Stimulated activated CD8-positive, alpha-beta memory T cell treated with anti-CD3 and anti-CD28 coated beads, Interleukin-15, amount 100 ng/mL, for 48 hours (primary cell): ENCODE measurements at regions not wholly inside any gene's neighbourhood (a gene's known extent, or its start where the extent isn't known, plus 50 kb on each side); places are given as distances from the start of the nearest gene placed in this dataset.
"Not testable (repeated sequence)": the region's sequence is repeated elsewhere in the genome, so short reads cannot be mapped to it uniquely, and the experiment has no call there.

Experiments
- DNase-seq, 2 donors: peaks; one replicate each; pipeline ENCODE4 v3.0.0-alpha.2; 2020; ENCODE audit warnings: low read depth in 2 of 2

DNA sequence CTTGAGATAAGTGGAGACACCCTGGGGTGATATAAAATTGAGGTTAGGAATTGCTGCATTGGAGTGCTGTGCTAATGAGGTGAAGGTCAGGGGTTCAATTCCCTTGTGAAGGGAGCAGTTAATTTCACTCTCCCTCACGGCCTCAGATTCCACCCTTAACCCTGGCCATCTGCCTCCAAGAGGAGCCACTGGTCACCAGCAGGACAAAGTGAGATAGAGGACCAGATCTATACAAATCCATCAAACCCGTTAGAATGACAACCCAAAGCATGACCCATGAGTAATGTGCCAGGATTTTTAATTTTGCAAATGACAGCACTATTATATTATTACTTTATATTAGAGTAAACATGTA, 186.4 kb upstream of the IRF2BP2 start:
- not testable (repeated sequence) for DNase-seq

DNA sequence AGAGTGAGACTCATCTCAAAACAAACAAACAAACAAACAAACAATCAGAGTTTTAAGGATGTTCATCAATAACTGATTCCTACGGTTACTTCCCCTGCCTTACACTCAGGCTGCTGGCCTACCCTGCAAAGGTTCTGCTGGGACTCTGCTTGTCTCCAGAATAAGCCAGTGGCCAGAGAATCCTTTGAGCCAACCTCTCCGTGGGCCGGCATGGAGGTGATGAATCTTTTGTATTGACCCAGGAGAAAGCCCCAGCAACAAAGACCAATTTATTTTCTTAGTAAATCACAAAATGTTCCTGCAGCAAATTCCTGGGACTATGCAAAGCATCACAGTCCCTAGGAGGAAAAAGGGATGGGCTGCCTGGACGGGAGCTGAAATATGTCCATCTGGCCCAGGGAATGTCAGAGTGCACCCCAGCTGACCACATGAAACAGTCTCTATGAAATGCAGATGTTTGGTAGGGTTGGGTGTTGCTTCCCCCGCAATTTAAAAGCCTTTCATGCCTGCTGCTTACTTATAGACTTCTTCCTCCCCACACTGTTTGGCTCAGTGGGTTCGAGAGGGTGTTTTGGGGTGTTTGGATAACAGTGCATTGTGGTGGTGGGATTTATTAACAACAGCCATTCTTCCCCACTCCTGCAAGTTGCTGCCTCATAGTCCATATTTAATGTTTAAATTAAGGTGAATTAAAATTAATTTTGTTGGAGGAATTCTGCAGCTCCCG, 185.9 kb upstream of the IRF2BP2 start:
- DNase-seq: not testable (repeated sequence)

DNA sequence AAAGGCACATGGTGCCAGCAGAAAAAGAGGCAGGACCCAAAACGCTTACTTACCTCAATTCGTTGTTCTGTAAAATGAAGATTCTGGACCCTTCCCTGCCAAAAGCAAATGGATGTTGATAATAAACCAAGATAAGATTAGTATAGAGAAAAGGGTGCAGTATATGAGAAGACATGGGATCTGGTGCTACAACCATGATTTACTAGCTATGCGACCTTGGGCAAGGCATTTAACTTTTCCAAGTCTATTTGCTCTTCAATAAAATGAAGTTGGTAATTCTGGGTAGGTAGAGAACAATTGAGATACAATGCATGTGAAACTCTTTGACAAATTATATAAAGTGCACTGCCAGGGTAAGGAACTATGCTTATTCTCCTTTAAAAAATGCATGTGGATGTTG, 185.0 kb upstream of the IRF2BP2 start:
- not testable (repeated sequence) for DNase-seq

DNA sequence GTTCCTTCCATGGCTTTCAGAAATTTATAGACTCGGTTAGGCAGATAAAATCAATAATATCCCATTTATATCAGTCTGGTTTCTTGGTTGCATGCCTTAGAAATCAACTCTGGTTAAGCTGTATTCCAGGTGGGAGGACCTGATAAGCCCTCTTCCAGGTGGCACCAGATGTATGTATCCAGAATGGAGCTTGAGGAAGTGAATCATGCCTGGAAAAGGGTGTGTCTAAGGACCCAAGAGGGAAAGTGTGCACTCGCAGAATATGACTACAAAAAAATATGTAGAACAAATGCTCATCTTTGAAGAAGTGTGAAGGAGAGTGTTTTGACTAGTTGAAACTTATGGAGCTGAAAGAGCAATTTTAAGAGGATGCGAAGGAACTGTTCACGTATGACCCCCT, 184.5 kb upstream of the IRF2BP2 start:
- DNase-seq: not testable (repeated sequence)

DNA sequence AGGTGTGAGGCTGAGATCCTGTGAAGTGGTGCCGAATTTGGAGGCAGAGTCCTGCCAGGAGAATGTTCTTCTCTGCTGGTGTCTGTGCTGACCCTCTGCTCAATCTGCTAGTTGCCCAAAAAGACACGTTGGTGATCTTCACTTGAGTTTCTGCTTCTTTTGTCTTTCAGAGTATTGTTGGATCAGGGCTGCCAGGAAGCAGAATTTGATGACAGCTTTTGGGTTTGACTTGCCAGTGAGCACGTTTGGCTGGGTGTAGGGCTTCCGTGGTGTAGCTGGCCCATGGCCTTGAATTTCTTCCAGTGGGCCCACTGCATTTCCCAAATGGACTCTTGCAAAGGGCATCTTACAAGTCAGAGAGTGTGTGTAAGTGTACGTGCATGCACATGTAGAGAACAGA, 183.9 kb upstream of the IRF2BP2 start:
- DNase-seq: not testable (repeated sequence)

DNA sequence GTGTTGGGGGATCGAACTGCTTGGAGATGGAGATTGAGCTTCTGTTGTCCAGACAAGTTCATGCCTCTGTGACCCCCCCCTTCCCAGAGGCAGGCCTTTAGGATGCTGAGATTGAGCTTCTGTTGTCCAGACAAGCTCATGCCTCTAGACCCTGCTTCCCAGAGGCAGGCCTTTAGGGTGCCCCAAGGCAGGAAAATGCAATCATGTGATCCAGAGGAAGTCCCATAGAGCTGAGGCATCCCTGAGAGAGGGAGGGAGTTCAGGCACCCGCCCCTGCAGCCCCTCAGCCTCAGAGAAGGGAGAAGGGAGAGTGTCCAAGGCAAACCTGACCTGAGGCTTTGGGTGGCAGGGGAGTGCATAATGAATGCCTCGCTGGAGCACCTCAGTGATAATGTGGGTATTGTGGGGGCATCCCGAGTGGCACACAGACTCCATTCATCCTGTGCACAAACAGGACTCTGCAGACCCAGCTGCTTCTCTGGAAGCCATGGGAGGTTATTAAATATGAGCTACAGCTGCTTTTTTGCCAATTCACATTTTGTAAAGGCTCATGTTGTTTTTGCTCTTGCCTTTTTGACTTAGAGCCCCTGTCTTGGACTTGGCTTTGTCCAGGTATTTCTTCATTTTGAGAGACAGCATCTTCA, 182.4 kb upstream of the IRF2BP2 start:
- not testable (repeated sequence) for DNase-seq

DNA sequence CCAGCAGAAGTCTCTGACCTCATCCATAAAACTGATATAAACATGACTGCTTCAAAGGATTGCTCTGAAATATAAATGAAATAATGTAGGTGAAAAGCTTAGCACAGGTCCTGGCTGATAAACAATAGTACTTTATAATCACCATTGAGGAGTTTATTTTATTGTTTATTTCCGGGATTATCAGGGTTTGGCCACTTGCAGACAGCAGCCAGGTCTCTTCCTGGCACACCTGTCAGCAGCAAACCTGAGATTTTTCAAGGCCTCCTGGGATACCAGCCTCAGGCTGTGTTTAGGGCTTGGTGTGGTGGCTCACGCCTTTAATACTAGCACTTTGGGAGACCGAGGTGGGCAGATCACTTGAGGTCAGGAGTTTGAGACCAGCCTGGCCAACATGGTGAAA, 181.6 kb upstream of the IRF2BP2 start:
- not testable (repeated sequence) for DNase-seq

DNA sequence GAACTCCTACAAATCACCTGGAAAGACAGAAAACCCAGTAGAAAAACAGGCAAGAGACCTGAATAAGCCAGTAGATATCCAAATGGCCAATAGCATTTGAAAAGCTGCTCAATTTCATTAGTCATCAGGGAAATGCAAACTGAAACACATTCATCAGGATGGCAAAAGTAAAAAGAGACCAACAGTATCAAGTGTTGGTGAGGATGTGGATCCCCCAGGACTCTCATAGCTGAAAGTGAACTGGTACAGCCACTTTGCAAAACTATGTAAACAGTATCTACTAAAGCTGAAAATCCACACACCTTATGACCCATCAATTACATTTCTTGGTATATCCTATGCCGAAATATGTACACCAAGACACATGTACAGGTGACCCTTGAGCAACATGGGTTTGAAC, 180.4 kb upstream of the IRF2BP2 start:
- not testable (repeated sequence) for DNase-seq

DNA sequence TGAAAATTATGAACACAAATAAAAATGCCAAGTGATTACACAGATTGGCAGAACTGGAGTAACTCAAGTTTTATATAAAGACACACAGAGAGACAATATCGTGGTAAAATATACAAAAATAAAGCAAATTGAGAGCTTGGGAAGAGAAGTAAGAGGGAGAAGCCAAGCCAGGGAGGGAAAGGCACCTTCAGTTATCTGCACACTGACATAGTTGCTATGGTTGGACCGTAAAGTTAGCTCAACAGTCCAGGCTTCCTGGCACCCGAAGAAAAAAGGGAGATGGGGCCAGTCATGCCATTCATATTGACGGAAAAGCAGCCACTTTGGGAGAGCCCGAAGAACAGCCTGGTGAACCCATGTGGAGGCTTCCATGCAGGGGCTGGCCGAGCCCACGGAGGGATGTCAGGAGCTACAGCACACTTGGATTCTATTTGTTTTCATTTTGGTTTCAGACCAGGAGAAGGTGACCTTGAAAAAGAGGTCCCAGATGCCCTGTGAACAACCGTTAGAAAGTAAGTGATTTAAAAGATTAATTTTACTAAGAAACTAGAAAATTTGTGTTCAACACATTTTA, 177.1 kb upstream of the IRF2BP2 start:
- DNase-seq: not testable (repeated sequence)

DNA sequence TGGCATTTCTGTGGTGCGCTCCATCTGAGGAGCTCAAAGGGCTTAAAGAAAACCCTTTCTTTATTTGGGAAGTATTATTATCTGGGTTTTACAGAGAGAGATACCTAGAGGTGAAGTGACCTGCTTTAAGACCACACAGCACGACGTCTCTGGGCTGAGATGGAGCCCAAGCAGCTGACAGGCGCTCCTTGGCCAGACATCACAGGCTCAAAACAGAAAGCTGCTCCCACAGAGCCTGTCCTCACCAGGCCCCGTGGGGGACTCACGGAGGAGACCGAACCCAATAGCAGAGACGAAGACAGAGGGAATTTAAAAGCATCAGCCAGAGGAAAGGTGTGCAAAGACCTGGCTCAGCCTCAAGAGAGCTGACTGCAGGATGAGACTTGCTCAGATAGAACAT, 175.9 kb upstream of the IRF2BP2 start:
- not testable (repeated sequence) for DNase-seq

DNA sequence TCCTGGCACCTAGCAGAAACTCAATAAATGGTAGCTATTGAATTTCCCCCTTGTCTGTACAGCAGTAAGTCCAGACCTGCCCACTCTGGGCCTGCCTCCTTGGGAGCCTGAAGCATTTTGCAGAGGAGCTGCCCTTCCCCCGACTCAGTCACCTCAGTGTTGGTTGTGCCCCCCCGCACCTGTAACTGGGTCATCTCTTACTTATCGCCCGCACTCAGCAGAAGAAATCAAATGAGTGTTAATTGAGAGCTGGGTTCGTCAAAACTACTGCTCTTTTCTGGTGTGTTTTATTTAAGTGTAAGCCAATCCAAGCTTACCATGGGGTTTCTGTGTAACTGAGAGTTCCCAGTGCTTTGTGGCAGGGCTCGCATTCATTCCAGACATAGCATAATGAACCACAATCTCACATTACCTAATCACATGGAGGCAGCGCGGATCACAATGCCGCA, 175.5 kb upstream of the IRF2BP2 start:
- DNase-seq: not testable (repeated sequence)

DNA sequence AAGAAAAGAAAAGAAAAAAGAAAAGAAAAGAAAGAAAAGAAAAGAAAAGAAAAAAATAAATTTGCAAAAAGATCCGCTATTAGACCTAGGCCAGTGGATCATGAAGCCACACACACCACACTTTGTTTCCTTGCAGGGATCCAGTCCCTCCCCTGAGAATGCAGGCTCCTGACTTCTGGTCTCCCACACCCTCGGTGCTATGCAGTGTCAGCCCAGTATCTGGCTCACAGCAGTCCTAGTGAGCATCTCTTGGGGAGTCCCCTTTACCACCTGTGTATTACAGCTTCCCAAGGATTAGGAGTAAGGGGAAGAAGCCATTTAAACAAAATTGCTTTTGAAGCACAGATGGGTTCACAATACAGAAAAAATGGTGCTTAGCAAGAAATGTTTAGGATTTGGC, 174.1 kb upstream of the IRF2BP2 start:
- not testable (repeated sequence) for DNase-seq

DNA sequence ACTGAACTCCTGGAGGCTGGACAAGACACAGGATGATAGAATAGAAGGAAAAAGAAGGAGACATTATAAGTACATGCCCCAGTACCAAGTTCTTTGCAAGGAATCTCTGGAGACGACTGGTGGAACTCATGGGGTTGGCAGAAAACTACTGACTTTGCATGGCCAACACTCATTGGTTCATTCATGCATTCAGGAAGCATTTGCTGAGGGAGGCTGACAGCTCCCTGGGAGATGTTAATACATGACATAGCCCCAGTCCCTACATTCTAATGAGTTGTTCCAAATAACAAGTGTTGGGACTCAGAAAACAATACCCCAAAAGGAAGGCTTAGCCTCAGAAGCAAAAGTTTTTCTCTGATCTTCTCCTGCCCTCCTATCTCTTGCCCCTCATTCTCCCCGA, 172.8 kb upstream of the IRF2BP2 start:
- no peak for DNase-seq

DNA sequence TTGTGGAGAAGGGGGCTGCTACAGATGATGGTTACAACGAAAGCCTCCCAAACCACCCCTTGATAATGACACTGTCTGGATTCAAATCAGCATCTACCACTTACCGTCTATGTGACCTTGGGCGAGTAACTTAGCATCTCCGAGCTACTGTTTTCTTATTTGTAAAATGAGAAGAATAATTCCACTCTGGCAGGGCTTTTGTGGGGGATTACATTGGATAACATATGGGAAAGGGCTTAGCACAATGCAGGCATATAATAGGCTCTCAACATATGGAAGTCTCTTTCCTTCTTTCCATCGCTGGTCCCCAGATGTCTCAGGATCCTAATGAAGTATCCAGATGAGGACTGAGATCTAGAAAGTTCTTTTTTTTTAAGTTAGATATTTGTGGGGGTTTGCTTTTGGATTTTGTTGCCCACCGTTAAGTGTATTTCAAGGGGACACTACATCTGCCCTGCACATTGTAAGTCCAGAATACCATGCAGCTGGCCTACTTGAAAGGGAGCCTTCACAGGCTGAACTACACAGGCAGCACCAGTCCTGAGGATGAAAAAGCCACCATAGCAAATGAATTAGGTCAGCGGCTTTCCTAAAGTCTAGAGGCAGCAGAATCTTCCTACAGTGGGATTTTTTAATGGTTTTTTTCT, 172.2 kb upstream of the IRF2BP2 start:
- no peak for DNase-seq

DNA sequence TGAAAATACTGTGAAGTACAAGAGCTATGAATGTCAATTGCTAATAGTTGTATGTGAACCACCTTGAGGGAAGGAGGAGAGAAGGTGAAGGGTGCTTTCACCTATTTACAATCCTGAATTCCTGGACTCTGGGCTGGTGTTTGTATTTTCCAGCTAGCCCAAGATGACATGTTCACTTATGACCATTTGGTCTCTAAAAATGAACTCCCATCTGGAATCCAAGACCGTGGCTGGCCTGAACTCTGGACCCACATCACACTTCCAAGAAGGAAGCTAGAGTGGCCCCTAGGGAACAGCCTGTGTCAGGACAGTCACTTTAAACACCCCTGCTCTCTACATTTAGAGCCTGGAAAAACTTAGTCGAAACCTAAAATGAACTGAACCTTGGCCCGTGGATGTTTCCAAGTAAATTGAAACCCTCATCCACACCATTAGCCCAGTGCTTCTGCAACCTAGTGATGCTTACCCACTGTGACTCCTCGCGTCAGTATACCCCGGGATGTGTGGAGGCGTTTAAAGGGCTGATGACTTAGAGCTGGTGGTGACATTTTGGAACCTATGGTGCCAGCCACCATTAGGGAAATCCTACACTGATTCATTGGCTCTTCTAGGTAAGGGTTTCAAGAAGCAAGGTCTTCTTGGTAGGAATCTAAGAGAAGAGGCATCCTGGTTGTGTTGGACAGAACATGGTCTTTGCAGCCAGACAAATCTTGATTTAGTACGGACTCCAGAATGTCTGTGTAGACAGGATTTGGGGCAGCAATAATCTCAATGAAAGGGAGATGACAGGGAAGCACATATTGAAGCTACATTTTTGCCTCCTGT, 171.5 kb upstream of the IRF2BP2 start:
- peak; percentile 54 to 58 for DNase-seq

DNA sequence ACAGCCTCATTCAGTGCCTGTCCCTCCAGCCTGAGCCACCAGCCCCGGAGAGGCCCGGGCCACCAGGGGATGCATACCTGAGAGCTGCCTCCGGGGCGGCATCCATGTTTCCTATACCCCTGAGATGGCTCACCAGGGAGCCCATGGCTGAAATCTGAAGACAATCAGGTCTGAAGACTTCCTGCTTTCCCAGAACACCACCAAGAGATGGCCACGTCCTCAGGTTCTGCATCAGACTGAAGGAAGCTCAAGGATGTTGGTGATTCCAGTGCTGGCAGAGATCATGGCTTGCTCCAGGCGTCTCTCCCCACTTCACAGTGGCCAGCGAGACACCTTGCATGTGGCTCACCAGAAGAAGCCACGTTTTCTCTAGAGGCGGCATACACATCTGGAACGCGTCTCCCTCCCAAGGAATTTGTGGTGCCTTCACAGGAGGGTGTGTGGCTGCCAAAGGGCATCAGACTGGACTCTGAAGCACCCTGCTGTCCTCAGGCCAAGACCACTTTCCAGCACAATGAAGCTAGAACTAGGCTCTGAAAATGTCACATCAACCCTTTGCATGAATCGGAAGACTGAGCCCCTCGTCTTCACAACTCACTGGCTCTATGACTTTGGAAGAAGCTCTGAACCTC, 170.7 kb upstream of the IRF2BP2 start:
- no peak for DNase-seq

DNA sequence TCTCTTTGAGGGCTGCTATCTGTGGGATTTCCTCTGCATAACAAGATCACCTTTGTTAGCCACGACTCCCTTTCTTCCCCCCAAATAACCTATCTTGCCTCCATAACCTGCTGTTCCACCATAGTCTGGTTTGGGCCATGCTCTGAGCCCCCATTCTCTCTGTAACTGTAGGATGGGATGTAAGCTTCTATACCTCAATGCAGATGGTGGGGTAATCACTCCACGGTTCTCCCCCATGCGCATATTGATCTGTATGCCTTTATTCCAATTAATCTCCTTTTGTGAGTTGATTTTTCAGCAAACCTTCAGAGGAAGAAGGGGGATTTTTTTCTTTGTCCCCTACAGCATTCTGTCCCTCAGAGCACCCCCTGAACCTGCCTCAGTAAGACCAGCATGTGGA, 170.1 kb upstream of the IRF2BP2 start:
- no peak for DNase-seq

DNA sequence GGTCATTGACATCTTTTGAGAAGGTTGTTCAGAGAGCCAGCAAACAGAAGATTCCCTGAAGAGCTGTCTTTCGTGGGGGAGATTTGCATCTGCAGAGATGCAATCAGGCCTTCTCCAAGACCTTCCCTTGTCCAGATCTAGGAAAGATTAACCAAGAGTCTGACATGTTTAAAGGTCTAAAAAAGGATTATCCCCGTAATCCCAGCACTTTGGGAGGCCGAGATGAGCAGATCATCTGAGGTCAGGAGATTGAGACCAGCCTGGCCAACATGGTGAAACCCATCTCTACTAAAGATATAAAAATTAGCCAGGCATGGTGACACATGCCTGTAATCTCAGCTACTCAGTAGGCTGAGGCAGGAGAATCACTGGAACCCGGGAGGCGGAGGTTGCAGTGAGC, 169.6 kb upstream of the IRF2BP2 start:
- not testable (repeated sequence) for DNase-seq

DNA sequence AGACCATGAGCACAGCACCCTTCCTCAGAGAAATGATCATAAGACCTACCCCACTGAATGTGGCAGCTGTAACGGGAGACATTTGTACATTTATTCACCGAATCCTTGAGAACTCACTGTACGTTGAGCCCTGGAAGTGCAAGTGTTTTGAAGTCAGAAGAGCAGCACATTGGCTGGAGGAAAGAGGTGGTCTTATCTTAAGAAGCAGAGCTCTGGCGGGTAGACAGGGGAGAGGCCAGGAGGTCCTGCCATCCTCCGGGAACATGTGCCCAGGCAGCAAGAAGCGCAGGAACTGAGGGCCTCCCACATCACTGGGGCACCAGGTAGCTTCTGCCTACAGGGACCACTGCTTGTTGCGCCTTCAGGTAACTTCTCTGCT, 169.2 kb upstream of the IRF2BP2 start:
- DNase-seq: no peak

DNA sequence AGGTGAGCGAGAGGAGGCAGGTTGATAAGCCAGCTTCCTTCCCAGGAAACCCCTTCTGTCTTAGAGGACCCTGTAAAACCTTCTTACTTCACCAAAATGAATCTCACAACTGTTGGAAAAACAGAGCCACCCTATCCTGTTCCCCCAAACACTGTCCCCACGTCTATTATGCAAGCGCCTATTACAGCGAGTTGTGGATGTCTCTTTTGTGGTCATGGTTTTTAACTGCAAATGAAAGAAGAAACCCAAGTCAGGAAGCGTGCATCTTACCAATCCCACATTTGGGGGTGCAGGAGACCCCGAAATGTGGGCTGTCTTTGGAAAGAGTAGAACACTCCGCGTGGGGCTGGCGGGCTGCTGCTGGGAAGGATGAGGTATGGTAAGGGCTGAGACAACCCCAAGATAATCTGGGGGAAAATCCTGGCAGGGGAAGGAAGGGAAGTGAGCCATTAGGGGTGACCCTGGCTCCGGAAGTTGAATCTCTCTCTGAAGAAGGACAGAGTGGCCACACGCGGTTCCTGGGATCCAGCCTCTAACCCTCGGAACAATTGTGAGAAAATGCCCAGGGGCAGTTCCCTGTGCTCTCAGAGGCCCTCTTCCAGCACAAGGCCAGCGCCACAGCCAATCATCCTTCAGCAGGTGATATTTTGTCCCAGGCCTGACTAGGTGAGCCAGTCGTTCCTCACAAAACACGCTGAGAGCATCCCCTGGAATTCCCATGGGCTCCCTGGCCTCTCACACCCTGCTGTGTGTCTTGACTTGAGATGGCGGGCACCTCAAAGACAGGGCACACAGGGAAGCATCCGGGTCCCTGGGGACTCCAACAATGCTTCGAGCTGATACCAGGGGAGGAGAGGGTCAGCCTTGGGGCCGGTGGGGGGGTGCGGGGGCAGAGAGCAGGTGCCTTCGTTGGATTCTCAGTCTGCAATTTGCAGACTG, 168.5 kb upstream of the IRF2BP2 start:
- DNase-seq: no peak
